GM19025 (cell line): ENCODE measurements at regions not wholly inside any gene's neighbourhood (a gene's known extent, or its start where the extent isn't known, plus 50 kb on each side); places are given as distances from the start of the nearest gene placed in this dataset.
"Not testable (repeated sequence)": the region's sequence is repeated elsewhere in the genome, so short reads cannot be mapped to it uniquely, and the experiment has no call there.

ENCODE experiments used
- ATAC-seq: cut with Tn5 transposase; IDR thresholded peaks from one replicate; pipeline ENCODE4 v1.9.1; 2021; ENCODE audit warnings: mild to moderate bottlenecking, low read depth, moderate library complexity; ENCODE audit not compliant: unreplicated experiment

DNA sequence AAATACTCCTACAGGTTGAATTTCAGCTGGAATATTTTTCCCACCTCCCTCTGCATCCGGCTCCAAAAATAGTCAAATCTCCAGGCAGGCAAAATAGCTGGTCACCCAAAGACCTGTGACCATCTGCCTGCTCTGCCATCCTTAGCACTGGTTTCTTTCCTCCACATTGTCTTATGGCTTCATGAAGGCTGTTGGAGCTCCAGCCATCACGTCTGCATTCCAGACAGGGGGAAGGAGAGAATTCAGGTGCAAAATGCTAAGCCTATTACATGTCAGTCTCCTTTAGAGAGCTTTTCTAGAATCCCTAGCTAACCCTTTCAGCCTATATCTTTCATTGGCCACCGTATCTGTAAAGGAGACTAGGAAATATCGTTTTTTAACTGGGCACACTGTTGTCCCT lies 367.7 kb downstream of the BCL2L11 start:
- not testable (repeated sequence) for ATAC-seq

DNA sequence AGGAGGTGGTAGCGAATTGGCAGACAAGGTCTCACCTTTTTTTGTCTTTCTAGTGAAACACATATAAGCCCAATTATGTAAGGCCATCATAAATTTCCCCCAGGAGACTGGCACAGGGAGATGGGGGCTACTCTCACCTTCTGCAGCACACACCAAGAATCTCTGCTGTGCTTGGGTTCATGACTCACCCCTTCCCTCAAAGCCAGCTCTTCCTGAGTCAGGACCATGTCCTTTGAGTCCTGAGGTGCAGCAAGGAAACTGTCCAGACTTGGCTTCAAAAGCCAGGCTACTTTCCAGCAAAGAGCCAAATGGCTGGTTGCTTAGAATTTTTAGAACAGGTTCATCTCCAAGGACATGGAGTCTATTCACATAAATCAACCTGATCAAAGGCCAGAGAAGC lies 368.7 kb downstream of the BCL2L11 start:
- not testable (repeated sequence) for ATAC-seq

DNA sequence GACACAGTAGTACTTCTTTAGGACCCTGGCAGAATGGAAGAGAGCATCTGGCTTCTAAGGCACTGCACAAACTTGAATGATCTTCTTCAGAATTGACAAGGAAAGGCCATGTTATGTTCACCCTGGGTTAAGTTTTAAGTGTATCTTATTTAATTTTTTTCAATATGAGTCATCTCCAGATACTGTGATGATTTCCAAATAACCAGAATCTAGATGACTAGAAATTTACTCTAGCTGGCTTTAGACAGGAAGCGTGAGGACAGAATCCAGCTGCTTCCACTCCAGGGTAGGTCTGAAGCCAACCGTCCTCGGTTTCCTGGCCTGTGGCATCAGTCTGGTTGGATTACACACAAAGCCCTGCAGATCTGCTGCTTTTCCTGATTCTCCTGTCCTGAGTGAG lies 370.5 kb downstream of the BCL2L11 start:
- not testable (repeated sequence) for ATAC-seq

DNA sequence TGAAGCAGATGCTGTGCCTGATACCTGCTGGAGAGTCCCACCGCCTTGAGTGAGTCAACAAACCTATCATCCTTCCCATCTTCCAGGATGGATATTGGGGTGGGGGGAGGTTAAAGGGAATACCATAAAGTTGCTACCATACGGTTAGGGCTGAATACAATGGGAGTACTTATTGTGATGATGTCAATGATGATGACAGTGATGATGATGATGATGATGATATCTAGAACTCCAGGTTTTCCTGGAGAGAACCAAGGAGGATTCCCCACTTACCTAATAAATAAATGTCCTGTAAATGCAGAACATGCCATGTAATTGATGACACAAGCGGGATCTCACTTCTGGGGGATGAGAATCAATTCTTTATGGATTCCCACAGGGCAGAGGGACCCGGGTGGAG lies 370.9 kb downstream of the BCL2L11 start:
- ATAC-seq: not testable (repeated sequence)

DNA sequence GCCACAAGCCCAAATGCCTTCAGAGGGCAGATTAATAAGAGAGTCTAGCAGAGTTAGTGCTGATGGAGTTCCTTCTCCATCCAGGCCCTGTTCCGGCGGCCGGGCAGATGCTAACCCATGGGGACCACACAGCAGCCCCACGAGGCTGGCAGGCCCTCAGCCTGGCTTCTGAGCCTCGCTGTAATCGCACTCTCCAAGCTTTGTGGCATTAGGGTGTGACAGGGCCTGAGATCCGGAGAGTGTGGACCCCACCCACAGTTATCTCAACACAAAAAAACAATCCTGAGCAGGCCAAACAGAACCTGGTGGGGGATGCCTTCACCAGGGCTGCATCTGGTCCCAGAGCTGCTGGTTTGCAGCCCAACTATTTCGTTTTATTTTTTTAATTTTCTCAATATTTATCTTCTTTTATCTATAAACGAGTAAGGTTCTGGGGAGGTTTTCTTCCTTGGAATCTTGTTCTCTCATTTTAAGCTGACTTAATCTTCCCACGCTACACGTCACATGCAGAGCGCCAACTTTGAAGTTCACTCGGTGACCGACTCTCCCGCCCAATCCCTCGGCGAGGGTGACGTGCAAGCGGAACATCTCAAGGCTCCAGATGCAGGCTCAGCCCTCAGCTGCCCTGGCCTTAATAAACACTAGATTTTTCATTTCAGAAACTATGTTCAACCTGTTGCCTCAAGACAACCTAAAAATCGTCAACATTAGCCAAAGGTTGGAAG lies 372.4 kb downstream of the BCL2L11 start:
- ATAC-seq: not testable (repeated sequence)

DNA sequence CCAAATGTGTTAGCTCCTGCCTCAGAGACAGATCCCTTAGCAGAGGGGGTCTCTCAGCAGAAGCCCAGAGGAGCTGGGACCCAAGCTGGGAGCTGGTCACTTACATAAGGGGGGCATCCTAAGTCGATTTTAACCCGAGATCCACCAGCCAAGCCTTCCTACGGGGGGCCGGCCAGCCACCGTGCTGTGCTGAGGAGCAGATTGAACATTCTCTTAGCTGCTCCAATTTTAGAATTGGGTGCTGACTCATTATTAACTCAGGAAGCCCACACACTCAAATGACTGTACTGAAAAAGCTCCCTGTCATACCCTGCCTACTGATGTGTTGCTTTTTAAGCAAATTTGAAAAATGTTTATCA lies 373.0 kb downstream of the BCL2L11 start:
- peak; percentile 49 for ATAC-seq

DNA sequence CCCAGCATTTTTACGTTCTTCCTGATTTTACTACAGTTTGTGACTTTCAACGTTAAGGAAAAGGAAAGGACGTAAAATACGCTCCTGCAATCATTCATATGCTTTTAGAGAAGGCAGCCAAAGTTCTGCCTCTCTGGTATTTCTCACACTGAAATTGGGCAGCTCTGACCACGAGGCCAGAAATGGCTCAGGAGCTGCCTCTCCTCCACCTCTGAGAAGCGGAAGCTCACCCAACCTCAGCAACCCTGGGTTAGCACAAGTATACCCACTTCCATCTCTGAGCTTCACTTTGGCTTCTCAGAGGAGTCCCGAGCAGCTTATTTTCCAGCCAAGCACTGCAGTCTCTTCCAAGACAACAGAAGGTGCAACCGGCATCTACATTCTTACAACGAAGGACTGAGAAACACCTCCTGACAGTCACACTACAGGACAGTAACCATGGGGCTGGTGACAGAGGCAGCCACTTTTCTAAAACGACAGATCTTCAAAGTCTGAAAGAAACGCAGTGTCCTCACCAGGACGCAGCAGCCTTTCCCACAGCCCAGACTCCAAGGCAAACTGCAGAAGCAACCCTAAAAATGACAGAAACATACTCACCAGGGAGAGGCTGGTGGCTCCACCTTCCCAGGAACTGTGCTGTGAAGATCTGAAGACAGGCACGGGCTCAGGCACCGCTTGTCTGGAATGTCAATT lies 373.7 kb downstream of the BCL2L11 start:
- ATAC-seq: peak; percentile 17

DNA sequence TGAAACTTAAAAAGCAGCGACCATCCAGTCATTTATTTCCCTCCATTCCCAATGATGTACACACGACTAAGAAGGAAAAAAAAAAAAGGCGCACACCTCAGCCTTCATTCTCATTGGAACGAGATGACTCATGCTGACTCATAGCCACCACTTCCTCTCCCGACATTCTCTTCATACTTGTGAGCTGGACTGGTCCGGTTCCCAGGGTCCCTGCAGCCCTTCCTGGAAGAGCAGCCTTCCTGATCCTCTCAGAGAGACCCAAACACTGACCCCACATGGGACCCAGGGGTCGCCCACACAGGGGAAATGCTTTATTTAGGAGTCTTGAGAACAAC lies 374.2 kb downstream of the BCL2L11 start:
- ATAC-seq: peak; percentile 42

DNA sequence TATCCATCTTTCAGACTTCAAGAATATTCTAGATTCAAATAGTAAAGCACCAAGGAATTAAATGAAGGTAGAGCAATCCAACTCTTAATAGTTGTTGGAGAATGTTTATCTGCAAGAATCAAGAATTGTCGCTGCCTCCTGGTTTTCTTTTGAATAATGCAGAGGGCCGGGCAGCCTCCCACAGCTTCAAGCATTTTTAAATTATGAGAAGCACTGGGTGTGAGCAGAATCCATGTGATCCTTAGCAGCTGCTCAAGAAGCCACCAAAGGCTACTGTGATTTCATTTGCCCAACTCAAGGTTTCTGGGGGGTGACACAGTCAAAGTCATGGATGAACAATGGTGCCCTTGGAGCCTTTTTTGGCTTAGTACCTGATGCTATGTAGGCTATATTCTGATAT lies 374.9 kb downstream of the BCL2L11 start:
- not testable (repeated sequence) for ATAC-seq

DNA sequence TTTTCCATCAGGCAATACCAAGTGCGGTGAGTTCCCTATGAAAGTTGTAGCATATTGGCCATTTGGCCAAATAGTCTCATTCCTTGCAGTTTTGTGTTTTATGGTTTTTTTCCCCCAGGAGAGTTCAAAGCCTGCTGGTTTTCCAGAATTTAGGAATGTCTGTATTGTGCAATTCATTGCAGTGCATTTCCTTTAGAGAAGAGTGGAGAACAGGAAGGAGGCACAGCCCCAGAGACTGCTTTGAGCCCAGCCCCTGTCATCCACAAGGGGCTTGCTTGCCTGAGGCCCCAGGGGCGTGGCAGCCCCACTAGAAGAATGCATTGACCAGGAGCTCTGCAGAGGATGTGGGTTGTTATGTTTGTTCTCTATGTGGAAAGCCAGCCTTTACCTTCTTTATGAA lies 375.5 kb downstream of the BCL2L11 start:
- not testable (repeated sequence) for ATAC-seq

DNA sequence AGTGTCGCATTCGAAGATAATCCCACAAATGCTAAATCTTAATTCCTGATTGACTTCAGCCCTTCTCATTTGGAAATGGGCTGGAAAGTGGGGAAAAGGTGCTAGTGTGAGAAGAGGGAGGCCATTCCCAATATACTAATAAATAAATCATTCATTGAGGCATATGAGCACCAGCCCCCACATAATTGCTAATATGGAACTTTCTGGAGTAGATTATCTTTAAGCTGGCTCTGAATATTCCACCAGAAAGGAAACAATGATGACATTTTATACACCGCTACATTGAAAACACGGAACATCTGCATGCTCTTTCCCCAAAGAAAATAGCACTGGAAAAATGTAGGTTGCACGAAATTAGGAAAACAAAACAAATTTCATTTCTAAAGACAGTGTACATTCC lies 376.1 kb downstream of the BCL2L11 start:
- ATAC-seq: not testable (repeated sequence)

DNA sequence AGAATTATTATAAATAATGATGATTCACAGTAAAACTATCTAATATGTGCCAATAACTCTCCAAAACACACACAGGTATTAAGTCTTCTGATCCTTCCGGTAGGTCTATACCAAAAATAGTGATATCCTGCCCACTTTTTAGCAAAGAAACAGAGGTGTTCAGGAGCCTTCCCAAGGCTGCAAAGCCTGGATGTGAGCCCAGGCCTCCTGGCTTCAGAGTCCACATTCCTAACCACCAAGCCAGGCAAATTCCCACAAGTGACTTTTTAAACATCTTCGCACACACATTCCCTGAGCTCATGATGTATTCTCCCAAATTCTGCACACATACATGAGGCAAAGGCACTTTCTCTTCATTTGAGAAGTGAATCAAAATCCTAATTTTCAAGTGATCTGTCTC lies 376.6 kb downstream of the BCL2L11 start:
- not testable (repeated sequence) for ATAC-seq

DNA sequence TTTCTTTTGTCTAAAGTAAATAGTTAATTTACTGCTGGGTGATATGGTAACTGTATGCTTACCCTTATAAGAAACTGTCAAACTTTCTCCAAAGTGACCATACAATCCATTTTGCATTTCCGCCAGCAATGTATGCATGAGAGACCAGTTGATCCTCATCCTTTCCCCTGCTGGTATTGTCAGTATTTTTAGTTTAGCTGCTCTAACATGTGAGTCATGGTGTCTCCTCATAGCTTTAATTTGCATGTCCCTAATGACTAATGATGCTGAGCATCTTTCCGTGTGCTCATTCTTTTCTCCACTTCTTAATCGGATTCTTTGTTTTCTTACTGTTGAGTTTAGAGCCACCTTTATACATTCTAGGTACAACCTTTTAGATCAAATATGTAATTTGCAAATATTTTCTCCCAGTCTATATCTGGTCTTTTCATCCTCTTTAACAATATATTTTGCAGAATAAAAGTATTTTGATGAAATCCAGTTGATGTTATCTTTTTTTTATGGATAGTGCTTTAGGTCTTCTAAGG lies 379.9 kb downstream of the BCL2L11 start:
- not testable (repeated sequence) for ATAC-seq

DNA sequence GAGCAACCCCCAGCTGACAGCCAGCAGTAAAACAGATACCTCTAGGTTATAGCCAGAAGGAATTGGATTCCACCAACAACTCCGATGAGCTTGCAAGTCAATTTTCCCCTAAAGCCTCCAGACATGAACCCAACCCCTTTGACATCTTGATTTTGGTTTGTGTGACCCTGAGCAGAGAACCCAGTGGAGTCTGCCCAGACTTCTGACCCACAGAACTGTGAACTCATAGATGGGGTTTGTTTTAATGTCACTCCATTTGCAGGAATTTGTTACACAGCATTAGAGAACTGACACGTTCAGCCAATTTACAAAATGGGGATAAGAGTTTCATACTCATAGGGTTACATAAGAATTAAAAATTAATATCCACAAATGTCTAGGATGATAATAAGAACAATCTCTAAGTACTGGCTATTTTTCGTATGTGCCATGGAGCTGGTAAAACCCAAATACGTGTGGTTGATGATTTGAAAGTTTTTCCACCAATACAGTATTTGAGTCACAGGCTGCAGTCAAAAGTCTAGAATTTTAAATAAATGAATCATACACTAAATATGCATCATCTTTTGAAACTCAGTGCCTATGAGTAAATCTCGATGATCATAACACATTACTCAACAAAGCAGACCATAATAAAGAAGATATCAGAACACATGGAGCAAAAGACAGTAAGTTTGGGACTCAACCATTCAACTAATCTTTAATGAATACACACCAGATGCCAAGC lies 380.0 kb downstream of the ANAPC1 start:
- ATAC-seq: not testable (repeated sequence)

DNA sequence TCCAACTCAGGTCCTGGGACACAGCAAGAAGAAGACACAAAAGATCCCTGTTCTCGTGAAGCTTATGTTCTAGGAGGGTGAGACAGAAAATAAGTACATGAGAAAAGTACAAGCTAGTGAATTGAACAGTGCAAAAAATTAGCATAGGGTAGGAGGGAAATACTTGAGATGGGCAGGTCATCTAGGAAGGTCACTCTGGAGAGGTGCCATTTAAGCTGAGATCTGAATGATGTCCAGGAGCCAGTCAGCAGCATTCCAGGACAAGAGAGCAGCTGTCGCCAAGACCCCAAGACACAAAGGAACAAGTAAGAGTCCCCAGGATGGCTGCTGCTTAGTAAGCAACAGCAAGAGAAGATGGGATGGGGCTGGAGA lies 379.4 kb downstream of the ANAPC1 start:
- not testable (repeated sequence) for ATAC-seq

DNA sequence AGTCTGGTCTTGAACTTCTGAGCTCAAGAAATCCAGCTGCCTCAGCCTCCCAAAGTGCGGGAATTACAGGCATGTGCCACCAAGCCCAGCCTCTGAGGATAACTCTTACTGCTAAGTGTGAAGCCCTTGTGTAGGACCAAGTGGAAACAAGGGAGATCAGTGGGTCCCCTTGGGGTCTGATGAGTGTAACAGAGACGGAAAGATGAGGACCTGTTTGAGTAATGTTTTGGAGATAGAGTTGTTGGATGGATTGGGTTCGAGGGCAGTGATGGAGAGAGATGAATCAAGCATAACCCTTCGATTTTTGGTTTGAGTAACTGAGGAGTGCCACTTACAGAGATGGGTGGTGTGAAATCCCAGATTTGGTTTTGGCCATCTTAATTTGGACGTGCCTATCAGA lies 378.7 kb downstream of the ANAPC1 start:
- ATAC-seq: not testable (repeated sequence)

DNA sequence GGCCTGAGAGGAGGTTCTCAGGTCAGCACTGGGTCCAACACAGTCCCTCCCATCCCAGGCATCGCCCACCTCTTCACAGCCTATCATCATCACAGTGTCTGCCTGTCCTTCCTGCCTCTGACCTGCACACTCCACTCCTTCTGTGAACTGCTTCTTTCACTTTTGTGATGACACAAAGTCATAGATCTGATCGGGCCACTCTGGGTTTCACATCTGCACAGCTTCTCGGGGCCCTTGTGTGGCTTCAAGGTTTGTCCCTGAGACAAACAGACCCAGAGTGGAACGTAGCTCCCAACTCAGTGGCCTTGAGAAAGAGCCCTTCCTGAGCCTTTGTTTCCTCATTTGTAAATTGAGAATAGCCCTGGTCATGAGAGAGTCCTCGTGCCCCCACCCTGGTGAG lies 377.1 kb downstream of the ANAPC1 start:
- ATAC-seq: peak; percentile 89

DNA sequence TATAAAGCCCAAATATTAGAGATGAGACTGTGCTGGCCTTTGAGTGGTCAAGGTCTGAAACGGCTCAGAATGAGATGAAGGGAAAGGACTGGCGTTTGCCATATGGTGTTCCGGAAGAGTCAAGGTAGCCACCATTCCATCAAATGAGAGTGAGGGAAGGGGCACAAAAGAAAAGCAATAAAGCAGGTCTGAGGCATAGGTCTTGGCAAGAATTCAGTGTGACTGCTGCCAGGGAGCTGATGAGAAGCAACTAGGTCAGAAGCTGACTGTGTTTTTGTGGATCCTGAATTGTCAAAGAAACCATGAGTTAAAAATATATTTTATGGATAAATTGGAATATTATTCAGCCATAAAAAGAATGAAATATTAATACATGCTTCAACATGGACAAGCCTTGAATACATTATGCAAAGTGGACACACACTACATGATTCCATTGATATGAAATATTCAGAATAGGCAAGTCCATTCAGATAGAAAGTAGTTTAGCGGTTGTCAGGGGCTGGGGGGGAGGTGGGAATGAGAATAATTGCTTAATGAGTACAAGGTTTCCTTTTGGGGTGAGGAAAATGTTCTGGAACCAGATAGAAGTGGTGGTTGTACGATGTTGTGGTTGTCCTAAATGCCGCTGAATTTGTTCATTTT lies 374.6 kb downstream of the ANAPC1 start:
- not testable (repeated sequence) for ATAC-seq

DNA sequence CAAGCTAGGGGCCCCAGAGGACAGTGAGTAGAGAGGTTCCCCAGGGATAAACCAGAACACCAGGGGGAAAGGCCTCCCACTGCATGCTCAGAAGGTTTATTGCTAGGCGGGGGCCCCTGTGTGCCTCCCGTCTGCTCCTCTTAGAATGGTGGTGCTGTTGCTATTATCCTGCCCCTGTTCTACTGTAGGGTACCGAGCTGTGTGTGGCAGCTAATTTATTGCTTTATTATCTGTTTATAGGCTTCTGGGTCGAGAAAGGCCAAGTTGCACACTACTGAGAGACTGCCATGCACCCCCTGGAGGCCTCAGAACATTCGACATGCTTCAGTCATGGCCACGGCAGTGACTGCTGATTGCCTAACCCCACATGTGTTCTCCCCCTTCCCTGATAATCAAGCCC lies 373.6 kb downstream of the ANAPC1 start:
- not testable (repeated sequence) for ATAC-seq

DNA sequence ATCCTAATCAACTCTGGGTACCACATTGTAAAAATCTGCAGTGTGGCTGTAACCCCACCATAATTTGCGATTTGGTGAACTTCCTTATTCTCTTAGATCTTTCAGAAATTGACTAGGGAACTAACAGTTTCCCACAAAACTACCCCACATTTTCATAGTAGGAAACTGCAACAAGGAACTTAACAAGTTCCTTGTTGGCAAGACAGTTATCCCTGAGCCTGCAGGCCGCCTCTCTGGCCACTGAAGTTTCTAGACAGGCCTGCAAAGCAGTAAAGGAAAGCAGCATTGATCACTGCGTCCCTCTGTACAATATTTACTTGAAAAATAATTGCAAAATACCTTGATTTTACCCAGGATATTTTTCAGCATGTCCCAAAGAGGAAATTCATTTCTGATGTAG lies 372.9 kb downstream of the ANAPC1 start:
- not testable (repeated sequence) for ATAC-seq

DNA sequence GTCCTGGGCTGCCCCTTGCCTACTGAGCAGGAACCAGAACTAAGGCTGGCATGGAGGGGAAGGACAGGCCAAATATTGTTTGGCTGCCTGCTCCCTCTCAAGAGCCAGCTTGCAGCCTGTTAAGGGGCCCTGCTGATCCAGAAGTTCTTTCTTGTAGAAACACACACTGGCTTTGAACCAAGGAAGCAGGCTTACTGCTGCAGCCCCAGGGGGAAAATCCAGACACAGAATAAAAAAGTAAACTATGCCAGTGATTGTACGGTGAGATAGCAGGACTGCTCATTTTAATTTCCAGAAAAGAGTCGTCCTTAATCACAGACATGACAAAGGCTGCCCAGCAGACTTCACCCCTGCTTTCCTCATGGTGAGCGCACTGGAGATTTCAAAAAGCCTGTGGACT lies 371.6 kb downstream of the ANAPC1 start:
- ATAC-seq: not testable (repeated sequence)
